ENCODE measurements at regions not wholly inside any gene's neighbourhood (a gene's known extent, or its start where the extent isn't known, plus 50 kb on each side); places are given as distances from the start of the nearest gene placed in this dataset.
"Not testable (repeated sequence)": the region's sequence is repeated elsewhere in the genome, so short reads cannot be mapped to it uniquely, and the experiment has no call there.

DNA sequence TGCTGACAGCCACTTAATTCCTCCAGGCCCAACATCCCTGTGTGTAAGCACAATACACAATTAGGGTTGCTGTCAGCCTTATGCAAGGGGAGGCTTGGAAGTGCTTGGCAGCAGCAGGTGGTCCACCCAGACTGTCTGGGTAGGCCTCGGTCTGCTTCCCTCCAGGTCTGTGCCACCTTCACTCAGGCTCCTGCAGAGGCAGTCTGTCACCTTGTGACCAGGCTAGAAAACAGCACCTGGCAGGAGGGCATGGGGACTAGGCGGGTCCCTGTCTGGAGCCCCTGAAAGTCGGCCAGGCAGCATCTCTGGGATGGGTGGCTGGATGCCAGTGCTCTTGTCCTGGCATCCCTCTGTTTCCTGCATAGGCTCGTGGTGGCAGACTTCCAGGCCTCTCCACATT is 578.1 kb downstream of the KCNJ18 start:
- Histone ChIP-seq H3K79me2 (ENCODE audit: insufficient read depth, low read length) (no peaks in the 10 kb centered on the region), H3K9ac (ENCODE audit: insufficient read depth, low read length, poor library complexity, severe bottlenecking) (no peak overlapping the region), H3K27ac (ENCODE audit: low read depth in 1 of 2, low read length in 2 of 2) (no peak overlapping the region), H3K4me3 (replicated peaks in 1 of 3; ENCODE audit: low read depth in 2 of 3, low read length in 3 of 3) (no peak overlapping the region), H3K4me2 (replicated peaks; ENCODE audit: extremely low read depth, low read length, poor library complexity, severe bottlenecking) (no peak overlapping the region), H3K36me3 (replicated peaks in 1 of 2; ENCODE audit: control insufficient read depth in 1 of 2, insufficient read depth in 2 of 2, low read length in 2 of 2) (no peaks in the 10 kb centered on the region), H4K20me1 (ENCODE audit: insufficient read depth, low read length) (no peaks in the 10 kb centered on the region), H3K27me3 (ENCODE audit: control insufficient read depth in 2 of 2, insufficient read depth in 2 of 2, low read length in 2 of 2) (no peaks in the 10 kb centered on the region), H2AFZ (ENCODE audit: insufficient read depth, low read depth, low read length, poor library complexity, severe bottlenecking) (no peak overlapping the region), H3K9me3 (replicated peaks in 1 of 2; ENCODE audit: control insufficient read depth in 1 of 2, insufficient read depth in 1 of 2, low read length in 2 of 2) (peaks cover 78 to 85% of the 10 kb centered on the region in 2 donors), H3K4me1 (ENCODE audit: control insufficient read depth in 1 of 2, insufficient read depth in 2 of 2, low read length in 2 of 2) (no peaks in the 10 kb centered on the region)
- Mint-ChIP-seq H3K36me3 (no peaks in the 10 kb centered on the region), H3K27ac (peak overlapping the region in 1 of 7 donors; percentile 57), H3K4me3 (no peak overlapping the region), H3K27me3 (ENCODE audit: low read depth in 3 of 3) (peaks cover 0 to 2% (median 0%) of the 10 kb centered on the region in 3 donors), H3K9me3 (peaks cover 38 to 61% (median 48%) of the 10 kb centered on the region in 7 donors), H3K4me1 (no peaks in the 10 kb centered on the region)
- 81% methylated on average over 3 of the region's 4 CpGs for WGBS (ENCODE audit: insufficient coverage)
- DNase-seq: no peak
- intact Hi-C loops (cut with micrococcal nuclease): no loop called here
- TF ChIP-seq, protein P1, sequence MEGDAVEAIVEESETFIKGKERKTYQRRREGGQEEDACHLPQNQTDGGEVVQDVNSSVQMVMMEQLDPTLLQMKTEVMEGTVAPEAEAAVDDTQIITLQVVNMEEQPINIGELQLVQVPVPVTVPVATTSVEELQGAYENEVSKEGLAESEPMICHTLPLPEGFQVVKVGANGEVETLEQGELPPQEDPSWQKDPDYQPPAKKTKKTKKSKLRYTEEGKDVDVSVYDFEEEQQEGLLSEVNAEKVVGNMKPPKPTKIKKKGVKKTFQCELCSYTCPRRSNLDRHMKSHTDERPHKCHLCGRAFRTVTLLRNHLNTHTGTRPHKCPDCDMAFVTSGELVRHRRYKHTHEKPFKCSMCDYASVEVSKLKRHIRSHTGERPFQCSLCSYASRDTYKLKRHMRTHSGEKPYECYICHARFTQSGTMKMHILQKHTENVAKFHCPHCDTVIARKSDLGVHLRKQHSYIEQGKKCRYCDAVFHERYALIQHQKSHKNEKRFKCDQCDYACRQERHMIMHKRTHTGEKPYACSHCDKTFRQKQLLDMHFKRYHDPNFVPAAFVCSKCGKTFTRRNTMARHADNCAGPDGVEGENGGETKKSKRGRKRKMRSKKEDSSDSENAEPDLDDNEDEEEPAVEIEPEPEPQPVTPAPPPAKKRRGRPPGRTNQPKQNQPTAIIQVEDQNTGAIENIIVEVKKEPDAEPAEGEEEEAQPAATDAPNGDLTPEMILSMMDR (IDR thresholded peaks at IDR 0.05): no peak

DNA sequence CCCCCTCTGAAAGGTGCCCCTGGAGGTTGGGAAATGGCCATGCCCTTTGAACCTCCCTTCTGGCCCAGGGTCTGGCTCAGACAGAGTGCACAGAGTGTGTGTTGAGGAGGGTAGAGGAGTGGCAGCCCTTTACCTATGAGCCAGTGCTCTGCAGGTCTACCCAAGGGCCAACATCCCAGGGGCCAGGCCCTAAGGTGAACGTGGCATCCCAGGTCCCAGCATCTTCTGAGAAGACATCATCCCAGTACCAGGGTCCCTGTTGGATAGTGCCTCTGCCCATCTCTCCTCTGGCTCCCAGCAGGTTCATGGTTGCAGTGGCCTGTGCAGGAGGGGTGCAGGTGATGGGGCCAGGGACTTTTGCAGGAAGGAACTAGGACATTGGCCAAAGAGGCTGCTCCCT is 578.5 kb downstream of the KCNJ18 start:
- Mint-ChIP-seq H3K9me3 (peaks cover 37 to 58% (median 44%) of the 10 kb centered on the region in 7 donors), H3K27ac (peak overlapping the region in 1 of 7 donors; percentile 57)
- H3K36me3 ChIP-seq (replicated peaks in 1 of 2; ENCODE audit: control insufficient read depth in 1 of 2, insufficient read depth in 2 of 2, low read length in 2 of 2); H3K9ac ChIP-seq (ENCODE audit: insufficient read depth, low read length, poor library complexity, severe bottlenecking); H3K27me3 ChIP-seq (ENCODE audit: control insufficient read depth in 2 of 2, insufficient read depth in 2 of 2, low read length in 2 of 2); H3K79me2 ChIP-seq (ENCODE audit: insufficient read depth, low read length); H3K4me1 Mint-ChIP-seq; H3K4me3 Mint-ChIP-seq; H3K27ac ChIP-seq (ENCODE audit: low read depth in 1 of 2, low read length in 2 of 2); H3K4me2 ChIP-seq (replicated peaks; ENCODE audit: extremely low read depth, low read length, poor library complexity, severe bottlenecking); intact Hi-C loops (cut with micrococcal nuclease); H3K27me3 Mint-ChIP-seq (ENCODE audit: low read depth in 3 of 3); H3K36me3 Mint-ChIP-seq; H3K4me3 ChIP-seq (replicated peaks in 1 of 3; ENCODE audit: low read depth in 2 of 3, low read length in 3 of 3); H4K20me1 ChIP-seq (ENCODE audit: insufficient read depth, low read length); H3K4me1 ChIP-seq (ENCODE audit: control insufficient read depth in 1 of 2, insufficient read depth in 2 of 2, low read length in 2 of 2); H2AFZ ChIP-seq (ENCODE audit: insufficient read depth, low read depth, low read length, poor library complexity, severe bottlenecking); DNase-seq: not testable (repeated sequence)
- peaks cover 75 to 81% of the 10 kb centered on the region in 2 donors for H3K9me3 ChIP-seq (replicated peaks in 1 of 2; ENCODE audit: control insufficient read depth in 1 of 2, insufficient read depth in 1 of 2, low read length in 2 of 2)
- 83% methylated on average over 1 of the region's 1 CpG for WGBS (ENCODE audit: insufficient coverage)

Measured in CD14-positive monocyte (primary cell).